ENCODE measurements at regions not wholly inside any gene's neighbourhood (a gene's known extent, or its start where the extent isn't known, plus 50 kb on each side); places are given as distances from the start of the nearest gene placed in this dataset.
A peak's percentile ranks its signal among the peaks of the same experiment; 100 is the strongest.

DNA sequence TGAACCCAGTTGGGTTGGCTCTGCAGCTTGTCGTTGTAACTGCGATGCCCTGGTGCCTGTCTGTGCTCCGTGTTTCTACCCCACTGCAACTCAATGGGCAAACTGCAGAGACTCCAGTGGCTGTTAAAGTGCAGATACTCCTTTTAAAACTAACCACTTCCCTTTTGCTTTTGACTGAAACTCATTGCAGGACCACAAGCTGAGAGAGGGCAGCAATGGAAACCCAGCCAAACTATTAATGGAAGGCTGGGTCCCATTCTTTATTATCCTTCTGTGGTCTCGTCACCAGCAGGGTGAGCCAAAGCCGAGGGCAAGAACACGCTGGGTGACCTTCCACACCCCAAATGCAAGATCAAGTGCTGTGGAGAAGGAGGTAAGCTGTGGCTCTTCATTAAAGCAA lies 910.4 kb downstream of the VRK1 start:
- FAIRE-seq (no peak), DNase-seq (ENCODE audit: insufficient read length, low spot score) (no peak)

GRCh38 chr14:97709552-97709951 lies 912.4 kb downstream of the VRK1 start:
- no peak for FAIRE-seq
- no peak for DNase-seq (ENCODE audit: insufficient read length, low spot score)
- TF ChIP-seq CTCF (IDR thresholded peaks at IDR 0.05; ENCODE audit: insufficient read depth, missing control alignments) = no peak

More for the DNA sequence above, 910.4 kb downstream of the VRK1 start:
- peak; percentile 21 for TF ChIP-seq CTCF (IDR thresholded peaks at IDR 0.05; ENCODE audit: insufficient read depth, missing control alignments)

DNA sequence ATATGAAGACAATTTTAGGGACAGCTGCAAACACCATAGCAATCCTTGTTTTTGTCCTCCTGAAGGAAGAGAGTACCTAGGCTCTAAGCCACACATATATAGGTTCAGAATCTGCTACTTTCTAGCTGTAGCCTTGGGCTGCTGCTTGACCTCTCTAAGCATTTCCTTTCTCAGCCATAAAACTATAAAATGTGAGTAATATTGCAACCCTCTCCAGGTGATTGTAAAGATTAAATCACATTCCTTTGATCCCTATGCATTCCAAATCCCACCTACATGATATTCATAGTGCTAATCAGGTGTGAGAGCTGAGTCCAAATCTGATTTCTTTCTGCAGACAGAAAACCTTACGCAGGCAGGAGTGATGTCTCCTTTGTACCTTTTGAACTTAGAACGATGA lies 913.5 kb downstream of the VRK1 start:
- TF ChIP-seq CTCF (IDR thresholded peaks at IDR 0.05; ENCODE audit: insufficient read depth, missing control alignments) = no peak
- DNase-seq (ENCODE audit: insufficient read length, low spot score) (no peak), FAIRE-seq (no peak)

- DNase-seq (ENCODE audit: insufficient read length, low spot score) = no peak
- no peak for FAIRE-seq
- TF ChIP-seq CTCF (IDR thresholded peaks at IDR 0.05; ENCODE audit: insufficient read depth, missing control alignments) = no peak
Observed at GRCh38 chr14:97712471-97712870, 915.3 kb downstream of the VRK1 start.

GRCh38 chr14:97713023-97713422 lies 915.8 kb downstream of the VRK1 start:
- FAIRE-seq (no peak), DNase-seq (ENCODE audit: insufficient read length, low spot score) (no peak)
- no peak for TF ChIP-seq CTCF (IDR thresholded peaks at IDR 0.05; ENCODE audit: insufficient read depth, missing control alignments)

DNA sequence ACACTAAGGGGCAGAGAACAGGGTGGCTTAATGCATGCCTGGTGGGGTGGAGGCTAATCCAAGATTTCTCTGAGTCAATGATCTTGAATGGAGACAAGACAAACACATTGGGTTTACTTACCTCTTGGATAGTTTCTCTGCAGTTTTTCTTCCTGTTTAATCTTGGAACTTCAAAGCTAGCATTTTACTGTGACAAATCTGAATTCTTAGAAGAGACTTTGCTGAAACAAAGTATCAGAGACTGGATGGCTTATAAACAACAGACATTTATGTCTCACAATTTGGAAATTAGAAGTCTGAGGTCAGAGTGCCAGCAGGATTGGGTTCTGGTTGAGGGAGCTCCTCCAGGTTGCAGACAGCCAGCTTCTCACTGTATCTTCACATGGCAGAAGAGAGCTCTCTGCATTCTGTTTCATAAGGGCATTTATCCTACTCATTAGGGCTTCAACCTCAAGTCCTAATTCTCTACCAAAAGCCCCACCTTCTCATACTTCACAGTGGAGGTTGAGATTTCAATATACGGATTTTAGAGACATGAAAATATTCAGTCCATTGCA lies 921.8 kb downstream of the VRK1 start:
- TF ChIP-seq CTCF (IDR thresholded peaks at IDR 0.05; ENCODE audit: insufficient read depth, missing control alignments) = no peak
- FAIRE-seq (no peak), DNase-seq (ENCODE audit: insufficient read length, low spot score) (no peak)

DNA sequence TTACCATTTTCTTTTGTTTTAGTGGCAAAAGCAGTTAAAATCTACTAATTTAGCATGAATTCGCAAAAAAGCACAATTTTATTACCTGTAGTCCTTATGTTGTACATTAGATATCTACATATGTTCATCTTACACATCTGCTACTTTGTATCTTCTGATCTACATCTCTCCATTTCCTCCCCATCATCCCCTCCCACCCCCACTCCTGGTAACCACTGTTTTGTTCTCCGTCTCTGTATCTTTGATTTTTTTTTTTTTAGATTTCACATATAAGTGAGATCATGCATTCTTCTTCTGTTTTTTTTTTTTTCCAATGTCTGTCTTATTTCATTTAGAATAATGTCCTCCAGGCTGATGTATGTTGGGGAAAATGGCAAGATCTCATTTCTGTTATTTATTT lies 922.7 kb downstream of the VRK1 start:
- DNase-seq (ENCODE audit: insufficient read length, low spot score) = no peak
- FAIRE-seq = no peak
- TF ChIP-seq CTCF (IDR thresholded peaks at IDR 0.05; ENCODE audit: insufficient read depth, missing control alignments) = no peak
